AG04450 (cell line): ENCODE measurements at regions not wholly inside any gene's neighbourhood (a gene's known extent, or its start where the extent isn't known, plus 50 kb on each side); places are given as distances from the start of the nearest gene placed in this dataset.
A peak's percentile ranks its signal among the peaks of the same experiment; 100 is the strongest.

Source experiments
- CTCF ChIA-PET: fragments of 300-600, 350-600 bp; formaldehyde crosslinking; extraction: SDS; loops from one replicate; lab custom pipeline; 2022; ENCODE audit warnings: antibody characterized with exemption, inconsistent platforms; lab: Charles Lee
- POLR2A ChIA-PET: fragments of 350-600 bp; formaldehyde crosslinking; extraction: SDS; loops from one replicate; lab custom pipeline; 2021; ENCODE audit warnings: antibody characterized with exemption, inconsistent platforms; lab: Yijun Ruan, JAX
- DNase-seq: peaks from one replicate; pipeline ENCODE4 v3.0.0-alpha.2; 2011; ENCODE audit warnings: low read depth, low spot score
- H3K27ac ChIP-seq: one replicate; pipeline ENCODE4 v1.5.1; 2012; ENCODE audit warnings: low read depth, low read length, control low read depth
- H3K27me3 ChIP-seq: one replicate; pipeline ENCODE4 v1.6.0; 2012; ENCODE audit warnings: low read length; ENCODE audit not compliant: control insufficient read depth, insufficient read depth
- H3K4me3 ChIP-seq: 2 replicates; pipeline ENCODE4 v1.5.1; 2011; ENCODE audit warnings: mild to moderate bottlenecking, low read depth, low read length, control low read depth
- H3K9me3 ChIP-seq: 2 replicates; pipeline ENCODE4 v1.5.1; 2012; ENCODE audit warnings: low read length; ENCODE audit not compliant: control insufficient read depth, insufficient read depth
- CTCF ChIP-seq: IDR thresholded peaks from 2 replicates; pipeline ENCODE4 v1.5.1; 2011; ENCODE audit warnings: low read depth, low read length, control low read depth, inconsistent platforms

DNA sequence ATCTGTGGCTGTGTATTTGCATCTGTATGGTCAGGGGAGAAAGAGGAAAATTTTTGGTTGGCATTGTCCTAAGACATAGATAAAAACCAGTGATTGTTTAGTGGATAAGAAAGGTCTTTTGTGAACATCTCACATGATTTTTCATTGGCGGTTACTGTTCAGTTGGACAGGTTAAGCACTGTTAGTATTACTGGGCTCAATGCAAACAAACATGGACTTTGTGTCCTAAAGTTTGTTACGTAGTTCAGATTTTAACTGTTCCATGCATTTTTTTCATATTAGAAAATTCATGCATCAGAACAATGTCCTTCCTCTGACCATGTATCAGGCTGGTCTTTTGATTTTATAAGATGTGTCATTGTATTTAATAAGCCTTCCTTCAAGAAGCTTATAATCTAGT lies 368.0 kb downstream of the MEIS1 start:
- Histone ChIP-seq H3K9me3 (no peaks in the 10 kb centered on the region), H3K4me3 (no peak overlapping the region), H3K27ac (no peak overlapping the region), H3K27me3 (no peaks in the 10 kb centered on the region)
- POLR2A ChIA-PET: no interaction called here
- DNase-seq: no peak
- CTCF ChIA-PET: interaction anchor here (0.7 kb wide), 1 partner anchor 978 kb away, joined by 7 read pairs; no protein-coding TSS in a partner anchor
- TF ChIP-seq CTCF: no peak

DNA sequence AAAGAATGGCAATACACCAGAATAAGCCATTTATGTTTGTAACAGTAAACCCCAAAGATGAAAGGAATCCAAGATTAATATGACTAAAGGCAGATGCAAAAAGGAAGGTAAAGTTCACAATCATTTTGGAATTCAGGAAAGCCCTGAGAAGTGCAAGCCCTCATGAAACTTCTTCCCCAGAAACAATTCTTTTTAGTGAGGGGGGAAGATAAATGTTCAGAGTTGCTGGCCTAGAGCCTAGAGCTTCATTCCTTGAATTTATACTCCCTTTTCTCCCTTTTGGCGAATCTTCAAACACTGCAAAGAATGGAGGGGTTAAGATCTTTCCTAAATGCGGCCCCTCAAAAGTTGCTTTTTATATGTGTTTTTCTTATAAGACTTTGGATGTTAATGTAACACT lies 368.8 kb downstream of the MEIS1 start:
- ChIA-PET POLR2A (no interaction called here), CTCF (interaction anchor here (0.7 to 1.0 kb wide), 2 partner anchors 375 to 978 kb away, joined by 6 to 7 read pairs; no protein-coding TSS in a partner anchor)
- Histone ChIP-seq H3K4me3 (no peak overlapping the region), H3K27ac (peak overlapping the region; percentile 11), H3K9me3 (no peaks in the 10 kb centered on the region), H3K27me3 (no peaks in the 10 kb centered on the region)
- no peak for TF ChIP-seq CTCF
- DNase-seq: peak; percentile 36

- TF ChIP-seq CTCF: no peak
- ChIA-PET CTCF (interaction anchor here (1.5 kb wide), 1 partner anchor 12 kb away, joined by 3 read pairs; no protein-coding TSS in a partner anchor), POLR2A (interaction anchor here (0.6 kb wide), 1 partner anchor 368 kb away, joined by 4 read pairs; no protein-coding TSS in a partner anchor)
- no peak for DNase-seq
- H3K4me3 ChIP-seq: no peak overlapping the region
- no peak overlapping the region for H3K27ac ChIP-seq
- no peaks in the 10 kb centered on the region for H3K27me3 ChIP-seq
- H3K9me3 ChIP-seq: no peaks in the 10 kb centered on the region
Measured at GRCh38 chr2:66805016-66805865, 370.3 kb downstream of the MEIS1 start.

GRCh38 chr2:66805968-66806367 lies 371.0 kb downstream of the MEIS1 start:
- no peak for DNase-seq
- POLR2A ChIA-PET: no interaction called here
- CTCF ChIA-PET: interaction anchor here (1.5 kb wide), 1 partner anchor 11 kb away, joined by 3 read pairs; no protein-coding TSS in a partner anchor
- Histone ChIP-seq H3K27ac (no peak overlapping the region), H3K27me3 (no peaks in the 10 kb centered on the region), H3K9me3 (no peaks in the 10 kb centered on the region), H3K4me3 (no peak overlapping the region)
- no peak for TF ChIP-seq CTCF

DNA sequence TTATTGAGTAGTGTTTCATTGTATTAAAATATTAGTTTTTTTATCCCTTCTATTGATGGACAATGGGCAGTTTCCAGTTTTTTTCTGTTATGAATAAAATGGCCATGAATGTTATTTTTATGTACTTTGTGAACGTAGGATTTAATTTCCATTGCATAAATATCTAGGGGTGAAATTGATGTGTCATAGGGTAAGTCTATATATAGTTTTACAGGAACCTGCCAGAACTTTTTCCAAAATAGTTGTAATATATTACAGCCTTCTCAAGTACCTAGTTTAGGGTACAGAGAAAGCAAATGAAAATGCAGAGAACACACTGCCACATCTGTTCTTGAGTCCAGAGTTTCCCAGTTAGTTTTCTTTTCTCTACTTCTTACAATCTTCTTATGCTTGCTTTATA lies 378.6 kb downstream of the MEIS1 start:
- no peak for TF ChIP-seq CTCF
- Histone ChIP-seq H3K27me3 (no peaks in the 10 kb centered on the region), H3K4me3 (no peak overlapping the region), H3K27ac (no peak overlapping the region), H3K9me3 (no peaks in the 10 kb centered on the region)
- ChIA-PET CTCF (no interaction called here), POLR2A (no interaction called here)
- no peak for DNase-seq
